Retinal pigment epithelial cell (primary cell): ENCODE measurements at regions not wholly inside any gene's neighbourhood (a gene's known extent, or its start where the extent isn't known, plus 50 kb on each side); places are given as distances from the start of the nearest gene placed in this dataset.

Experiments used
- DNase-seq: peaks from one replicate; pipeline ENCODE4 v3.0.0-alpha.2; 2010; ENCODE audit warnings: low read depth
- H3K4me3 ChIP-seq: 2 replicates; pipeline ENCODE4 v1.5.1; 2011; ENCODE audit warnings: mild to moderate bottlenecking, low read length, control low read depth, moderate library complexity
- CTCF ChIP-seq: conservative IDR thresholded peaks from 2 replicates; pipeline ENCODE4 v1.5.1; 2011; ENCODE audit warnings: low read depth, low read length, control low read depth, inconsistent platforms

GRCh38 chr4:110823251-110823650 lies 200.4 kb upstream of the PITX2 start:
- H3K4me3 ChIP-seq, result no peak overlapping the region
- no peak for DNase-seq
- TF ChIP-seq CTCF, result no peak

GRCh38 chr4:110824344-110824743 lies 201.5 kb upstream of the PITX2 start:
- no peak for DNase-seq
- no peak overlapping the region for H3K4me3 ChIP-seq
- no peak for TF ChIP-seq CTCF

GRCh38 chr4:110826656-110827055 lies 203.8 kb upstream of the PITX2 start:
- DNase-seq, result no peak
- no peak for TF ChIP-seq CTCF
- H3K4me3 ChIP-seq, result no peak overlapping the region

GRCh38 chr4:110830461-110830860 lies 207.6 kb upstream of the PITX2 start:
- H3K4me3 ChIP-seq, result no peak overlapping the region
- DNase-seq, result no peak
- no peak for TF ChIP-seq CTCF

GRCh38 chr4:110837896-110838450 lies 215.1 kb upstream of the PITX2 start:
- no peak for TF ChIP-seq CTCF
- DNase-seq, result no peak
- no peak overlapping the region for H3K4me3 ChIP-seq

- TF ChIP-seq CTCF, result no peak
- H3K4me3 ChIP-seq, result no peak overlapping the region
- no peak for DNase-seq
These were observed 217.4 kb upstream of the PITX2 start for GRCh38 chr4:110840221-110840654.

- no peak for TF ChIP-seq CTCF
- DNase-seq, result no peak
- no peak overlapping the region for H3K4me3 ChIP-seq
These were observed 225.9 kb upstream of the PITX2 start for GRCh38 chr4:110848787-110849186.
